GM12875 (cell line): ENCODE measurements at regions not wholly inside any gene's neighbourhood (a gene's known extent, or its start where the extent isn't known, plus 50 kb on each side); places are given as distances from the start of the nearest gene placed in this dataset.
"Not testable (repeated sequence)": the region's sequence is repeated elsewhere in the genome, so short reads cannot be mapped to it uniquely, and the experiment has no call there.

Source experiments
- H3K4me3 ChIP-seq: one replicate; pipeline ENCODE4 v1.5.1; 2011; ENCODE audit warnings: low read depth, low read length, control low read depth
- CTCF ChIP-seq: IDR thresholded peaks from 2 replicates; pipeline ENCODE4 v1.5.1; 2011; ENCODE audit warnings: low read depth, mild to moderate bottlenecking, control low read depth, inconsistent platforms, low read length, moderate library complexity, borderline replicate concordance; ENCODE audit not compliant: insufficient read depth

GRCh38 chr7:32761451-32762205 is 129.9 kb downstream of the KBTBD2 start:
- 0 out of 2 replicates have a peak, but pooled peaks have one; percentile 17 for TF ChIP-seq CTCF
- no peak overlapping the region for H3K4me3 ChIP-seq

GRCh38 chr7:32760755-32761154 is 130.8 kb downstream of the KBTBD2 start:
- H3K4me3 ChIP-seq = not testable (repeated sequence)

- not testable (repeated sequence) for H3K4me3 ChIP-seq
Observed at GRCh38 chr7:32759859-32760258, 131.7 kb downstream of the KBTBD2 start.

GRCh38 chr7:32753872-32754271 is 137.7 kb downstream of the KBTBD2 start:
- not testable (repeated sequence) for H3K4me3 ChIP-seq

- H3K4me3 ChIP-seq = not testable (repeated sequence)
Observed at GRCh38 chr7:32748337-32748736, 143.2 kb downstream of the KBTBD2 start.

- H3K4me3 ChIP-seq = not testable (repeated sequence)
Observed at GRCh38 chr7:32747443-32748148, 144.0 kb downstream of the KBTBD2 start.

GRCh38 chr7:32741853-32742476 is 149.6 kb downstream of the KBTBD2 start:
- not testable (repeated sequence) for H3K4me3 ChIP-seq

- not testable (repeated sequence) for H3K4me3 ChIP-seq
Observed at GRCh38 chr7:32739749-32740148, 151.8 kb downstream of the KBTBD2 start.

GRCh38 chr7:32738390-32738789 is 153.2 kb downstream of the KBTBD2 start:
- H3K4me3 ChIP-seq = not testable (repeated sequence)

GRCh38 chr7:32732767-32733166 is 158.8 kb downstream of the KBTBD2 start:
- not testable (repeated sequence) for H3K4me3 ChIP-seq

- H3K4me3 ChIP-seq = not testable (repeated sequence)
Observed at GRCh38 chr7:32729335-32729675, 162.3 kb downstream of the KBTBD2 start.

- peak overlapping the region; percentile 51 for H3K4me3 ChIP-seq
Observed at GRCh38 chr7:32728412-32729334, 162.9 kb downstream of the KBTBD2 start.

- H3K4me3 ChIP-seq = peak overlapping the region; percentile 51
Observed at GRCh38 chr7:32727483-32728411, 163.8 kb downstream of the KBTBD2 start.

GRCh38 chr7:32722837-32723236 is 168.7 kb downstream of the KBTBD2 start:
- not testable (repeated sequence) for H3K4me3 ChIP-seq
